ENCODE measurements at regions not wholly inside any gene's neighbourhood (a gene's known extent, or its start where the extent isn't known, plus 50 kb on each side); places are given as distances from the start of the nearest gene placed in this dataset.

- Histone ChIP-seq H3K36me3 (ENCODE audit: control insufficient read depth in 2 of 3, insufficient read depth in 3 of 3, low read length in 3 of 3) (no peaks in the 10 kb centered on the region), H3K27me3 (ENCODE audit: control insufficient read depth, insufficient read depth, low read length) (no peaks in the 10 kb centered on the region), H3K9me3 (ENCODE audit: control insufficient read depth in 2 of 3, insufficient read depth in 1 of 3, low read length in 3 of 3) (no peaks in the 10 kb centered on the region), H3K4me3 (ENCODE audit: low read length in 3 of 3) (no peak overlapping the region), H3K9ac (ENCODE audit: low read length in 3 of 3) (no peak overlapping the region), H3K4me1 (ENCODE audit: control insufficient read depth in 2 of 3, insufficient read depth in 2 of 3, low read depth in 1 of 3, low read length in 3 of 3) (no peaks in the 10 kb centered on the region), H3K27ac (ENCODE audit: low read depth in 2 of 2, low read length in 2 of 2) (no peak overlapping the region)
- DNase-seq (no peak), FAIRE-seq (no peak)
- TF ChIP-seq CTCF (IDR thresholded peaks at IDR 0.05; ENCODE audit: borderline replicate concordance, extremely low read depth, insufficient read depth), result no peak
- intact Hi-C loops (cut with DNase I), result no loop called here
Measured at GRCh38 chr6:148652205-148652604, 94.6 kb upstream of the UST start.

GRCh38 chr6:148653138-148653776 lies 93.6 kb upstream of the UST start:
- Histone ChIP-seq H3K4me1 (ENCODE audit: control insufficient read depth in 2 of 3, insufficient read depth in 2 of 3, low read depth in 1 of 3, low read length in 3 of 3) (no peaks in the 10 kb centered on the region), H3K4me3 (ENCODE audit: low read length in 3 of 3) (no peak overlapping the region), H3K9me3 (ENCODE audit: control insufficient read depth in 2 of 3, insufficient read depth in 1 of 3, low read length in 3 of 3) (no peaks in the 10 kb centered on the region), H3K27ac (ENCODE audit: low read depth in 2 of 2, low read length in 2 of 2) (no peak overlapping the region), H3K27me3 (ENCODE audit: control insufficient read depth, insufficient read depth, low read length) (no peaks in the 10 kb centered on the region), H3K9ac (ENCODE audit: low read length in 3 of 3) (no peak overlapping the region), H3K36me3 (ENCODE audit: control insufficient read depth in 2 of 3, insufficient read depth in 3 of 3, low read length in 3 of 3) (no peaks in the 10 kb centered on the region)
- intact Hi-C loops (cut with DNase I), result no loop called here
- no peak for TF ChIP-seq CTCF (IDR thresholded peaks at IDR 0.05; ENCODE audit: borderline replicate concordance, extremely low read depth, insufficient read depth)
- peak; percentile 42 for FAIRE-seq
- peak in 1 of 5 donors; percentile 8 for DNase-seq

GRCh38 chr6:148657048-148657447 lies 89.8 kb upstream of the UST start:
- H3K9ac ChIP-seq (ENCODE audit: low read length in 3 of 3), result no peak overlapping the region
- no peak for TF ChIP-seq CTCF (IDR thresholded peaks at IDR 0.05; ENCODE audit: borderline replicate concordance, extremely low read depth, insufficient read depth)
- H3K4me1 ChIP-seq (ENCODE audit: control insufficient read depth in 2 of 3, insufficient read depth in 2 of 3, low read depth in 1 of 3, low read length in 3 of 3), result no peaks in the 10 kb centered on the region
- H3K36me3 ChIP-seq (ENCODE audit: control insufficient read depth in 2 of 3, insufficient read depth in 3 of 3, low read length in 3 of 3), result no peaks in the 10 kb centered on the region
- H3K4me3 ChIP-seq (ENCODE audit: low read length in 3 of 3), result no peak overlapping the region
- H3K27ac ChIP-seq (ENCODE audit: low read depth in 2 of 2, low read length in 2 of 2), result no peak overlapping the region
- no peaks in the 10 kb centered on the region for H3K9me3 ChIP-seq (ENCODE audit: control insufficient read depth in 2 of 3, insufficient read depth in 1 of 3, low read length in 3 of 3)
- intact Hi-C loops (cut with DNase I), result no loop called here
- H3K27me3 ChIP-seq (ENCODE audit: control insufficient read depth, insufficient read depth, low read length), result no peaks in the 10 kb centered on the region
- DNase-seq (no peak), FAIRE-seq (no peak)
